AG20443 (cell line): ENCODE measurements at regions not wholly inside any gene's neighbourhood (a gene's known extent, or its start where the extent isn't known, plus 50 kb on each side); places are given as distances from the start of the nearest gene placed in this dataset.
"Not testable (repeated sequence)": the region's sequence is repeated elsewhere in the genome, so short reads cannot be mapped to it uniquely, and the experiment has no call there.

Experiments used
- DNase-seq: peaks from one replicate; pipeline ENCODE4 v3.0.0; 2012; ENCODE audit warnings: low spot score, mixed read lengths

DNA sequence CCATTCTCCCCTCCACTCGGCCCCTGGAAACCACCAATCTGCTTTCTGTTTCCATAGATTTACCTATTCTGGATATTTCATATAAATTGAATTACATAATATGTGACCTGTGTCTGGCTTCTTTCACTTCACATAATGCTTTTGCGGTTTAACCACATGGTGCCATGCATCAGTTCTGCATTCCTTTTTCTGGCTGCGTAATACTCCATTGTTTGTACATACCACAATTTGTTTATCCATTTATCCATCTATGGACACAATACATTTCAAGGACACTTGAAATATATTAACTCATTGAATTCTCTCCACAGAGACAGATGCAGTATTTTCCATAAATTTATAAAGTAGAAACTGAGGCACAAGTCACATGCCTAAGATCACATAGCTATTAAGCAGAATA lies 110.3 kb upstream of the ETV6 start:
- DNase-seq: no peak

- no peak for DNase-seq
Observed at GRCh38 chr12:11540156-11540555, 109.3 kb upstream of the ETV6 start.

- no peak for DNase-seq
Observed at GRCh38 chr12:11540615-11541310, 108.7 kb upstream of the ETV6 start.

DNA sequence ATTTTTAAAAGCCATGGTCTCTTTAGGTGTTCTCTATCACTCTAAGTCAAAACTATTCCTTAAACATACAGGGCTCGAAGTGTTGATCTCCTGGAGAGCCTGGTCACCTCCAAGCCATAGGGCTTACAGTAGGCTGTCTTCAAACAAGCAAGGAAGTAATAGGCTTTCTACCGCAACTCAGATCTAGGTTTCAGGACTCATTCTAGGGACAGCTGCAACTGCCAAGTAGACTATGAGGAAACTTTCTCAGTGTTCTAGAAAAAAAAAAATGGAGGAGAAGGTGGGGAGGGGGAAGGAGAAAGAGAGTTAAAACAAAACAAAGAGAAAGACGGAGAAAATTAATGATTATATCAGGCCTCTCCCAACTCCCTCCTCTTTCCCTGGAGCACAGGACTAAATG lies 106.9 kb upstream of the ETV6 start:
- no peak for DNase-seq

DNA sequence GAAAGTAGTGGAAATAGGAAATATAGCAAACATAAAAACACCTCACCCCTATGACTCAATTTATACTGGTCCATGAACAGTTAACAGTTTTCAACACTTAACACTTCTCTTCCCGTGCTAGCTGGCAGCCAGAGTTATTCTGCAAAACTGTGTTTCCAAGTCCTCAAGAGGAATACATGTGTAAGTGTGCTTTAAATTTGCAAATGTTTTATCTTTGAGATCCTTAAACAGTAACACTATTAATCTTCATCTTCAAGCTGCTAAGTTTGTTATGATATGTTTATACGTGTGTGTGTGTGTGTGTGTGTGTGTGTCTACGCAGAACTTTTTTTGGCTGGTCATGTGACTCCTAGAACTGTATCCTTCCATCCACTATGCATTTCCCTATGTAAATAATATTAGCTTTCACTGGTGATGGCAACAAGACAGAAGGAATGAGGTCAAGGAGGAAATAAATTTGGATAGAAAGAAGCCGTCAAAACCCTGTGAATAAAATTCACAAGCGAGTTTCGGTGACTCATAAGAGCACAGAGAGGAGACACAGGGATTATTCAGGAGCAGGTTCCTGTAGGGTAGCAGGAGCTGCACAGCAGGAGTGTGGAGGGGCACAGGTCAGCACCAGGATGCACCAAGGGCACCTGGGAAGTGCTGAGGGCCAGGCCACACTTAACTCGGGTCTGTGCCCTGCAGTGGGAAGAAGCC lies 105.9 kb upstream of the ETV6 start:
- no peak for DNase-seq

DNA sequence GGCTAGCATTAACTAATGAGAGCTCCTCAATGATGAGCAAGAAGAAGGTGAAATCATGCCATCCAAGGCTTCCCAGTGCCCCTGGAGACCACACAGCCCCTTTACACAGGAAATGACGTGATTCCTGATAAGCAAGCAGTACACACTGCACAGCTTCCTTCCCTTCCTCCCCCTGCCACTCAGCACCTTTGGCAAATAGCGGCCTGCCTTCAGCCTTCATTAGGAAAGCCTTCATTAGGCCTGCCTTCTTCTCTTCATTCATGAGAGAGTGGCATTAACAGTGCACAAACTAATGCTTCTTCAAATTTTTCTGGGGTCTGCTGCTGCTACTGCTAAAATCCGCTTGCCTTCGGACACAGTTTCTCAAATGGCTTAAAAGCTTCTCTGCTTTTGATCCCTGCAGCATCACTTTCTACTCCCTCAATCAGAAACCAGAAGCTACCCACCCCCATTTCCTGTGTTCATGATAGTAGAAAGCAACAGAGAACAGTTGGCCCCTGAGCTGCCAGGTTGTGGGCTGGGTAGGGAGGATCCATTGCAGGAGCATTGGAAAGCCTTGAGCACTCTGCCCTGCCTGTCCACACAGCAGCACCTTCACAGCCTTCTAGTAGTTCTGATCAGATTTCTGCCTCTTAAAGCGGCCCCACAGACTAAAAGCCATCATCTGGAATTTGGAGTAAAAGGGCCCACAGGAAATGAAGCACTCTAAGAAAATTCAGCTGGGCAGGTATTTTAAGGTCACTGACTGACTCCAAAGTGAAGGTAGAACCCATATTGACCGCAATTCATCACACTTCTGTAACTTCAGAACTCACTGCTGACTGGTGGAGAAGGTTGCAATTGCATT lies 103.8 kb upstream of the ETV6 start:
- DNase-seq: no peak

GRCh38 chr12:11546582-11547270 lies 102.7 kb upstream of the ETV6 start:
- DNase-seq: not testable (repeated sequence)

DNA sequence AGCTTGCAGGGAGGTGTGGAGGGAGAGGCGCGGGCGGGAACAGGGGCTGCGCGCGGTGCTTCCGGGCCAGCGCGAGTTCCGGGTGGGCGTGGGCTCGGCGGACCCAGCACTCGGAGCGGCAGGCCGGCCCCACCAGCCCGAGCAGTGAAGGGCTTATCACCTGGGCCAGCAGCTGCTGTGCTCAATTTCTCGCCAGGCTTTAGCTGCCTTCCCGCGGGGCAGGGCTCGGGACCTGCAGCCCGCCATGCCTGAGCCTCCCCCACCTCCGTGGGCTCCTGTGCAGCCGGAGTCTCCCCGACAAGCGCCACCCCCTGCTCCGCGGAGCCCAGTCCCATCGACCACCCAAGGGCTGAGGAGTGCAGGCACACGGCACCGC lies 102.2 kb upstream of the ETV6 start:
- not testable (repeated sequence) for DNase-seq

DNA sequence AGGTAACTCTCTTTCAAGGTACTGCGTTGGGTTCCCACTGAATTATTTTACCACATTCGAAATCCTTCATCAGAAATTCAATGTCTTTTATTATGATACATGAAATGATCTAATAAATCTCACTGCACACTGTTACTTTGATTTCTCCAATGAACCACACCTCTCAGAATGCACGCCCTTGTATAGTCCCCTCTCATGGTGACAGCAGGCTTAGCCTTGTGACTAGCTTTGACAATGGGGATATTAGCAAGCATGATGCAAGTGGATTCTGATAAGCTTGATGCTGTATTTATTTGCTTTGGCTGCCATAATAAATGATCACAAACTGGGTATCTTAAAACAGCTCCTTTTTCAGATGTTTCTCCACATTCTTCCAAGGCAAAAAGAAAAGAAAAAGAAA lies 100.4 kb upstream of the ETV6 start:
- DNase-seq: no peak

DNA sequence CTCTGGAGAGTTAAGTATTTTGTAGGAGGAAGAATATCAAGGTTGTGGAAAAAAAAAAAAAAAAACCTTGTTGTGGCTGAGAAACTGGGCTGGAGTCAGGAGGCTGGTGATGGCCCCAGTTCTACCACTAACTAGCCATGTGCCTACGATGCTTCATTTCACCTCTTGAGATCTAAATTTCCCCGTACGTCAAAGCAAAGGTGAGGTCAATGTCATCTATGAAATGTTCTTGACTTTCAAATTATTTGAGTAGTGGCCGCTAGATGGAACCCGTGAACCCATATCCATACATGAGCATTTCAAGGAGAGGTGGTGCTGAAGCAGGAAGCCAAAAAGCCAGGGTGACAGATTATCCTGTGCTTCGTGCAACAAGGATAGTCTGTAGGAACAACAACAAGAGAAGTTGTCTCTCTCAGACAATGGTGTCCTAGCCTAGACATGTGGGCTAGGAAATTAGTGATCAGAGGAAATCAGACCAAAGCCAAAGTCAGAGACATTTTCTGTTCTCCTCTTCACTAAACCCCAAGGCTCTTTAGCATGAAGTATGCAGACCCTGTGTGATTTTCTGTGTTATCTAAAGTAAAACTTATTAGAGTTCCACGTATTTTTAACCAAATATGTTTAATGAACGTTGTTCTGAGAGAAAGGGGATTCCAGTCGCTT lies 95.5 kb upstream of the ETV6 start:
- peak; percentile 84 for DNase-seq

DNA sequence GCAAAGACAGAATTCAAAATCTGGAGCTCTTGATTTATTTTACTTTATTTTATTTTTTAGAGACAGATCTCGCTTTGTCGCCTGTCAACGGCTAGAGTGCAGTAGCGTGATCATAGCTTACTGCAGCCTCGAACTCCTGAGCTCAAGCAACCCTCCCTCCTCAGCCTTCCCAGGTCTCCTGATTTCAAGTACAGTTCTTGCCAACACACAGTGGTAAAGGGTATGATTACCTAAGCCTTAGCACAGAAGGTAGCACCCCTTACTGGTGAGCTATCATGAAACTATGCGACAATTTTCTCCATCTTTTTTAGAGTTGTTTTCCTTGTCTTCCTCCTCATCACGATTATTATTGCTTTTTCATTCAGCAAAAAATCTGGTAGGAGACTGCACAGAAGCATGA lies 94.3 kb upstream of the ETV6 start:
- no peak for DNase-seq

- peak; percentile 32 for DNase-seq
Observed at GRCh38 chr12:11555743-11556625, 93.5 kb upstream of the ETV6 start.

DNA sequence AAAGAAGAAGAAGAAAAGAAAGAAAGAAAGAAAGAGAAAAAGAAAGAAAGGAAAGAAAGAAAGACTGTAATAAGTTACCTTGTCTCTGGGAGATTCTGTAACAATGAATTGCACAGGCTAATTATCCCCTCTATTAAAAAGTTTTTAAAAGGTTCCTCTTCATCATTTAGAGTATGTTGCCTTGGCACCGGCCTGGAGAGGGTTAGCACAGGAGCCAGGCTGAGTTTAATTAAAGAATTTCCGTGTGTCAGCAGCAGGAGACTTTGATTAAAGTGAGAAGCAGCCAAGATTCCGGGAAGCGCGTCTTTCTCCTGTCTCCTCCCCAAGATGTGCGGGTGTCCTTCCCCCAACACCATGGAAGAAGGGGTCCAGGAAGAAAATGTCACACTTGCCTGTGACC lies 92.8 kb upstream of the ETV6 start:
- DNase-seq: no peak

DNA sequence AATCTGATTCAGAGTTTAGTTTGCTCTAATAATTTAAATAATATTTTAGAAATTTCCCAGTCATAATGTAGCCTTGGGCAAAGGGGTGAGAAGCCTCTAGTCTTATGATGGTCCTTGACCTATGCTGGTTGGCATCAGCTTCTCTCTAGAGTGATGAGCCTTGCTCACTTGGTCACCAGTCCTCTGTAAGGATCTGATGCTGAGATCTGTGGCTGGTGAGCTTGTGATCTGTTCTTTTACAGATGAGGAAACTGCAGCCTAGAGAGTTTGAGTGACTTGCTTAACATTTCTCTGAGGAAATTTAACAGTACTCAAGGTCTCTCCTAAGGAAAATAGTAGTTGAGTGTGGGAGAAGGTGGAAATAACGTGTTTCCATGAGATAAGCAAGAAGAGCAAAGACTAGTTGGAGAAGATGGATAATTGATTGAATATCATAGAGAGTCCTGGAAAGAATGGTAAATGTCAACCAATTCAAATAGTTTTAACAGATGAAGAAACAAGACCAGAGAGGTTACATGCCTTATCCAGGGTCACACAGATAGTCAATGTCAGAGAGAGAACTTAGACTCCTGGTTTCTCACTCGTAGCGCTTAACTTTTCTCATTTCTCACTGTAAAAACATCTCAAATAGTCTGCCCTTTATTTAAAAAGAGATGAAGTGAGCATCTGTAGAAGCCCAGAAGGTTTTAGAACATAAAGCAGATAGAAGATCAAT lies 89.7 kb upstream of the ETV6 start:
- DNase-seq: no peak

DNA sequence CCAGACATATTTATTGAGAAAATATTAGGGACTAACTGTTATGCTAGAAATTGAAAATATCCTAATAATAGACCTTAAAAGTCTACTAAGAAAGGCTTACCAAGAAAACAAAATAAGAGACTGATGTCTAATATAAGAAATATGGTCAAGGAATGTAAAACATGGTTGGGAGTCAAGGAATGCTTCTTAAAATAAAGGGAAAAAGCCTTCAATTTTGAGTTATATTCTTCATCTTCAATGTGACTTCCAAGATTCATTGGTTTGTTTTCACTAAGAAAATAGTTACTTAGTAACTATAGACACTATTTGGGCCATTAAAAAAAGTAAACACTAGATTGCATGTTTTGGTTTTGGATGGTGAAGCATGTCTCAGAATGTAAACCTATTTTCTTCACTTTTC lies 88.1 kb upstream of the ETV6 start:
- no peak for DNase-seq

DNA sequence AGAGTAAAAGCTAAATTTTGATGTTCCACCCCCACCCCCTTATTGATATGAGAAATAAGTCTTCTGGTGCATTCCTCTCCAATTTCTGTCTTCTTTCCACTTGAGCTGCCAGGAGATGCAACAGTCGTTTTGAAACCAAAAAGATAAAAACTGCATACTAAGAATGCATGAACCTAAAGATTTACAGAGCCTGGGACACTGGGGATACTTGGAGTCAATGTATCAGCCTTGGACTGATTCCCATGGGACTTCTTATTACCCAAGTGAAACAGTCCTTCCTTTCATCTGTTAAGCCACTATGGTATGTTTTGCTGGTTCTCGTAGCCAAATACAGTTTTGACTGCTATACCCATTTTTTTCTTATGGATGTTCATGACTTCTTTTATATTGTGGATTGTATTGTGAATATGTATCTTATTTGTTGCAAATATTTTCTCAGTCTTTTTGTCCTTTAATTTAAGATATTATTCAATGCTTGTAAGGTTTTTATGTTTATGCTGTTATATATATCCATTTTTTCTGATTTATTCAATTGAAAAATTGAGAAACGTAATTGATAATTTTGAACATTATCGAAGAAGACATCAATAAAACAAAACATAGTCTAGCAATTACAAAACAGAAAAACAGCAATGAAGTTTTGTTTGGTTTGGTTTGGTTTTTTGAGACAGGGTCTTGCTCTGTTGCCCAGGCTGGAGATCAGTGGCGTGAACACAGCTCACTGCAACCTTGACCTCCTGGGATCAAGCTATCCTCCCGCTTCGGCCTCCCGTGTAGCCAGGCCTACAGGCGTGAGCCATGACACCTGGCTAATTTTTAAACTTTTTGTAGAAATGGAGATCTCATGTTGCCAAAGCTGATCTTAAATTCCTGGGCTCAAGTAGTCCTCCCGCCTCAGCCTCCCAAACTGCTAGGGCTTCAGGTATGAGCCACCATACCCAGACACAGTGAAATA lies 85.4 kb upstream of the ETV6 start:
- no peak for DNase-seq

GRCh38 chr12:11564984-11565651 lies 84.4 kb upstream of the ETV6 start:
- DNase-seq: no peak

- DNase-seq: no peak
Observed at GRCh38 chr12:11565752-11566151, 83.7 kb upstream of the ETV6 start.
